GM13977 (cell line): ENCODE measurements at regions not wholly inside any gene's neighbourhood (a gene's known extent, or its start where the extent isn't known, plus 50 kb on each side); places are given as distances from the start of the nearest gene placed in this dataset.

ENCODE experiments used
- DNase-seq: peaks from one replicate; pipeline ENCODE4 v3.0.0; 2012; ENCODE audit warnings: low spot score
- in situ Hi-C: fragments of 300-500 bp; cut with MboI; formaldehyde crosslinking; loops from one replicate; pipeline ENCODE4 v1.12.0; 2022; ENCODE audit warnings: low sequenced_read_pairs, low pct_unique_long_range_greater_than_20kb, mixed read lengths, inconsistent platforms; ENCODE audit not compliant: unreplicated experiment
- TF ChIP-seq, protein P1 (sequence below): IDR thresholded peaks from 2 replicates; pipeline ENCODE4 v1.5.1; 2012; ENCODE audit warnings: mild to moderate bottlenecking, control low read depth; ENCODE audit not compliant: insufficient read depth; ENCODE audit errors: extremely low read depth, missing control alignments

DNA sequence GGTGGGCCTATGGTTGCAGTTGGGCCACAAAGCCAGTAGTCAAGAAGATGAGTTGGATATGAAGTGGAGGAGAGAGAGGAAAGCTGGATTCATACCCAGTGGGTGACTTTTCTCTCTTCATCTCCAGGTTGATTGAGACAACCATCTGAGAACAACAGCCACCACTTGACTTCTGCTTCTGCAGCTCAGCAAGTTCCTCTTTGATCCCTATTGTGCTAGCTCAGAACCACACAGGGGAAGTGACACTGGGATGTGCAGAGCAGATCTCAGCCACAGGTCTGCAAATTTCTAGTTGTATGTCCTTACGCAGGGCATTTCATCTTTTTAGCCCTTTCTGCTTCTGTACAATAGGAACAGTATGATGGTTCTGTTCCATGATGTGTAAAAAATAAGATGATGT is 459.2 kb upstream of the ARRDC4 start:
- in situ Hi-C loops: no loop called here
- no peak for DNase-seq

DNA sequence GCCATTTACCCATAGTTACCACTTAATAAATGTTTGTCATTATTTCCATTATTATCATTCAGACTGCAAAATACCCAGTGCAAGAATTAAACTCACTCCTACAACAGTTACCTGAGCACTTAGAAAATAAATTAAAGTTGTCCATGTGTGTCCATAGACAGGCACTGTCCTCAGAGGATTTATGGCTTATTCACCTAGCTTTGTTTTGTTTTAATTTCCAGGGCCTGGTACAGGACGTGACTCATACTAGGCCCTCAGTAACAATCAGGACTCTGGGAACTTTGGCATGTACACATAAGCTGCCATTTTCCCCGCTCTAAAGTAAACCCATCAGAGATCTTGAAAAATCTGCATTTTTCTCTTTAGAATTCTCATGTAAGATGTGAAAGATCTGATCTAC is 458.5 kb upstream of the ARRDC4 start:
- no peak for DNase-seq
- in situ Hi-C loops: no loop called here
- TF ChIP-seq, protein P1, sequence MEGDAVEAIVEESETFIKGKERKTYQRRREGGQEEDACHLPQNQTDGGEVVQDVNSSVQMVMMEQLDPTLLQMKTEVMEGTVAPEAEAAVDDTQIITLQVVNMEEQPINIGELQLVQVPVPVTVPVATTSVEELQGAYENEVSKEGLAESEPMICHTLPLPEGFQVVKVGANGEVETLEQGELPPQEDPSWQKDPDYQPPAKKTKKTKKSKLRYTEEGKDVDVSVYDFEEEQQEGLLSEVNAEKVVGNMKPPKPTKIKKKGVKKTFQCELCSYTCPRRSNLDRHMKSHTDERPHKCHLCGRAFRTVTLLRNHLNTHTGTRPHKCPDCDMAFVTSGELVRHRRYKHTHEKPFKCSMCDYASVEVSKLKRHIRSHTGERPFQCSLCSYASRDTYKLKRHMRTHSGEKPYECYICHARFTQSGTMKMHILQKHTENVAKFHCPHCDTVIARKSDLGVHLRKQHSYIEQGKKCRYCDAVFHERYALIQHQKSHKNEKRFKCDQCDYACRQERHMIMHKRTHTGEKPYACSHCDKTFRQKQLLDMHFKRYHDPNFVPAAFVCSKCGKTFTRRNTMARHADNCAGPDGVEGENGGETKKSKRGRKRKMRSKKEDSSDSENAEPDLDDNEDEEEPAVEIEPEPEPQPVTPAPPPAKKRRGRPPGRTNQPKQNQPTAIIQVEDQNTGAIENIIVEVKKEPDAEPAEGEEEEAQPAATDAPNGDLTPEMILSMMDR: no peak

More for the DNA sequence above, 459.2 kb upstream of the ARRDC4 start:
- TF ChIP-seq, protein P1: no peak

DNA sequence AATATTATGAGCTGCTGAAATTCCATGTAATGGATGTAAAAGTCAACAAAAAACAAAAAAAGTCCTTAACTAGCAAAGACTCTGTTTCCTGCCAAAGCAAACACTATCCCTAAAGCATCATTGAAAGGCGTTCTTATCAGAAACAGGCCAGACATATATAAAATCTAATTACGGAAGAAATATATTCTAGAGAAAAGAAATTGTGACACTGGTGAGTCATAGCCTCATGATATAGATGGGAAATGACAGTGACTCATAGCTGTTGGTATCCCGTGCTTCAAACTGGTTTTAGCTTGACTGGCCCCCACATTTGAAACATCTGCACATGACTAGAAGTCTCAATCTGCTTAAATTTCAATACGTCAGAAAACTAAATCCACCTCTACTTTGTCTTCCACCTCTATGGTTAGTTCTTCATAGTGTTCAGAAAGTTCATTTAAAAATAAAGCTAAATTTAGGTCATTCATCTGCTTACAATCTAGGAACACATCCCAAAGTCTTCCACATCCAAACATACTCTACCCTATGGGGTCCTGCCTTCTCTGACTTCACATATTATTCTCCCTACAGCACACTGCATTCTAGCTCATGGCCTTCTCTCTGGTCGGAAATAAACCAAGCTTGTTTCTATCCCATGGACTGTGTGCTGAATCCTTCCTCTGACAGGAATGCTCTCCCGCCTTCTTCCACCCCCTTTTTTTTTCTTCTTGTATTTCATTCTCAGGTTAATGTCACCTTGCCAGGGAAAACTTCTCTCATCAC is 456.3 kb upstream of the ARRDC4 start:
- TF ChIP-seq, protein P1: no peak
- in situ Hi-C loops: no loop called here
- DNase-seq: no peak

- in situ Hi-C loops: no loop called here
- TF ChIP-seq, protein P1: no peak
These were observed 442.8 kb upstream of the ARRDC4 start for GRCh38 chr15:97517737-97518136.

DNA sequence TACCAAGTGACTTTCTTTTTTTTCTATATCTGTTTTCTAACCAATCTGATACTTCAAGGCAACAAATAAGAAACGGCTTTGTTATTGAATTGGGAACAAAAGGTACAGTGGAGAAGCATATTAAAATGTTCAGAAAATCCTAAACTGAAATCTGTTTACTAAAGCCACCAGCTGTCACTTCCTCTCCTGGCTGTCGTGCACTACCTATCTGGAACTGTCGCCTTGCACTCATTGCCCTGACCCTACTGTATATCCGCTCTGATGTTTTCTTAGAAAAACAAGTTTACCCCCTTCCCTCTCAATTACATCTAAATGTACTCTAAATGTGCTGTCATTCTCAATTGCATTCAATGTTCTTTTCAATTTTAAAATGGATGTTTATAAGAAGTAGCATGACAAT is 439.8 kb upstream of the ARRDC4 start:
- in situ Hi-C loops: no loop called here
- DNase-seq: no peak
- TF ChIP-seq, protein P1: no peak

More at GRCh38 chr15:97517737-97518136, 442.8 kb upstream of the ARRDC4 start:
- DNase-seq: no peak

GRCh38 chr15:97521381-97522285 is 438.9 kb upstream of the ARRDC4 start:
- in situ Hi-C loops: no loop called here
- DNase-seq: no peak

More at GRCh38 chr15:97521381-97522285, 438.9 kb upstream of the ARRDC4 start:
- TF ChIP-seq, protein P1: no peak
